ENCODE measurements at regions not wholly inside any gene's neighbourhood (a gene's known extent, or its start where the extent isn't known, plus 50 kb on each side); places are given as distances from the start of the nearest gene placed in this dataset.

GRCh38 chr7:67771846-67772605, 775.4 kb downstream of the TYW1 start:
- DNase-seq, result no peak

- no peak for DNase-seq
Observed at GRCh38 chr7:67773081-67773480, 776.4 kb downstream of the TYW1 start.

GRCh38 chr7:67777119-67777518, 780.5 kb downstream of the TYW1 start:
- no peak for DNase-seq

GRCh38 chr7:67781841-67782240, 785.2 kb downstream of the TYW1 start:
- no peak for DNase-seq

- no peak for DNase-seq
Observed at GRCh38 chr7:67786021-67786420, 789.4 kb downstream of the TYW1 start.

GRCh38 chr7:67788669-67789068, 792.0 kb downstream of the TYW1 start:
- no peak for DNase-seq

GRCh38 chr7:67791918-67792317, 795.3 kb downstream of the TYW1 start:
- no peak for DNase-seq

- no peak for DNase-seq
Observed at GRCh38 chr7:67794544-67794943, 797.9 kb downstream of the TYW1 start.

- DNase-seq, result no peak
Observed at GRCh38 chr7:67803789-67804188, 807.2 kb downstream of the TYW1 start.

- DNase-seq, result no peak
Observed at GRCh38 chr7:67805921-67806471, 809.4 kb downstream of the TYW1 start.

GRCh38 chr7:67807826-67808225, 811.2 kb downstream of the TYW1 start:
- no peak for DNase-seq

- no peak for DNase-seq
Observed at GRCh38 chr7:67809586-67809985, 813.0 kb downstream of the TYW1 start.

- DNase-seq, result no peak
Observed at GRCh38 chr7:67813621-67814292, 817.1 kb downstream of the TYW1 start.

GRCh38 chr7:67817481-67817880, 820.8 kb downstream of the TYW1 start:
- no peak for DNase-seq

GRCh38 chr7:67821116-67821515, 824.5 kb downstream of the TYW1 start:
- DNase-seq, result no peak

GRCh38 chr7:67823345-67823744, 826.7 kb downstream of the TYW1 start:
- DNase-seq, result no peak

GRCh38 chr7:67825356-67825755, 828.7 kb downstream of the TYW1 start:
- DNase-seq, result no peak

- DNase-seq, result no peak
Observed at GRCh38 chr7:67841896-67842295, 845.3 kb downstream of the TYW1 start.

- no peak for DNase-seq
Observed at GRCh38 chr7:67842571-67842970, 845.9 kb downstream of the TYW1 start.

- DNase-seq, result no peak
Observed at GRCh38 chr7:67843001-67843565, 846.5 kb downstream of the TYW1 start.

- DNase-seq, result no peak
Observed at GRCh38 chr7:67843615-67844014, 847.0 kb downstream of the TYW1 start.

GRCh38 chr7:67847092-67847787, 850.6 kb downstream of the TYW1 start:
- DNase-seq, result no peak
